ENCODE measurements at regions not wholly inside any gene's neighbourhood (a gene's known extent, or its start where the extent isn't known, plus 50 kb on each side); places are given as distances from the start of the nearest gene placed in this dataset.

GRCh38 chr2:143948710-143949109, 571.2 kb downstream of the ZEB2 start:
- TF ChIP-seq POLR2AphosphoS5 (IDR thresholded peaks at IDR 0.05; ENCODE audit: low read depth, low read length) (no peak), POLR2A (IDR thresholded peaks at IDR 0.05; ENCODE audit: low read depth, low read length) (no peak)
